Endothelial cell of umbilical vein (primary cell): ENCODE measurements at regions not wholly inside any gene's neighbourhood (a gene's known extent, or its start where the extent isn't known, plus 50 kb on each side); places are given as distances from the start of the nearest gene placed in this dataset.

Source experiments
- BruUV-seq: library from RNA; stranded (reverse); fragments of 400-500 nt; replicated peaks from 2 replicates; lab custom pipeline; 2021; lab: Mats Ljungman, UMichigan
- CTCF ChIA-PET: fragments of 300-600, 350-600 bp; sonication (Branson Sonifier 250); formaldehyde crosslinking; loops from one replicate; lab custom pipeline; 2021; ENCODE audit warnings: antibody characterized with exemption, inconsistent platforms; lab: Charles Lee
- POLR2A ChIA-PET: fragments of 300-600, 350-600 bp; sonication (Branson Sonifier 250); formaldehyde crosslinking; loops from one replicate; lab custom pipeline; 2021; ENCODE audit warnings: antibody characterized with exemption, inconsistent platforms; lab: Charles Lee
- DNase-seq: peaks from one replicate; pipeline ENCODE4 v3.0.0-alpha.2; 2011; ENCODE audit warnings: low read depth, low spot score
- FAIRE-seq: peaks from 2 replicates; lab custom pipeline; 2011; peaks lifted over from hg19 to GRCh38; lab: Jason Lieb, UNC
- H2AFZ ChIP-seq: 2 replicates; pipeline ENCODE4 v1.6.0; 2012; ENCODE audit warnings: low read depth, low read length, control low read depth, inconsistent platforms
- H3K27ac ChIP-seq: 2 replicates; pipeline ENCODE4 v1.5.1; 2011; ENCODE audit warnings: low read depth, mild to moderate bottlenecking, control low read depth, low read length, moderate library complexity; ENCODE audit not compliant: insufficient read depth
- H3K27me3 ChIP-seq, 2 experiments: 2 replicates each; pipeline versions ENCODE4 v1.6.0 to v1.6.1; 2011; ENCODE audit warnings: low read length in 2 of 2, mixed read lengths in 1 of 2; ENCODE audit not compliant: control insufficient read depth in 2 of 2, insufficient read depth in 2 of 2
- H3K36me3 ChIP-seq, 2 experiments: 2 replicates in 1 of 2; 3 replicates in 1 of 2; pipeline ENCODE4 v1.5.1; 2011; ENCODE audit warnings: low read length in 2 of 2, mild to moderate bottlenecking in 1 of 2, moderate library complexity in 1 of 2; ENCODE audit not compliant: control insufficient read depth in 2 of 2, insufficient read depth in 2 of 2; ENCODE audit errors: extremely low read depth in 1 of 2
- H3K4me1 ChIP-seq: 3 replicates; pipeline ENCODE4 v1.5.1; 2011; ENCODE audit warnings: mild to moderate bottlenecking, low read length; ENCODE audit not compliant: control insufficient read depth, insufficient read depth; ENCODE audit errors: extremely low read depth
- H3K4me2 ChIP-seq: 2 replicates; pipeline ENCODE4 v1.6.1; 2011; ENCODE audit warnings: low read length, control low read depth, mixed read lengths; ENCODE audit not compliant: insufficient read depth
- H3K4me3 ChIP-seq, 3 experiments: fragments of 200-600 bp in 1 of 3; sonication (generic), shearing (Covaris generic) in 1 of 3; replicated peaks in 1 of 3; 2 replicates each; pipeline ENCODE4 v1.5.1; 2011 to 2016; ENCODE audit warnings: control low read depth in 3 of 3, low read length in 3 of 3, mild to moderate bottlenecking in 2 of 3, inconsistent platforms in 1 of 3, low read depth in 1 of 3, moderate library complexity in 1 of 3; ENCODE audit not compliant: insufficient read depth in 1 of 3
- H3K79me2 ChIP-seq: 2 replicates; pipeline ENCODE4 v1.6.0; 2012; ENCODE audit warnings: low read length, inconsistent platforms; ENCODE audit not compliant: control insufficient read depth, insufficient read depth
- H3K9ac ChIP-seq: replicated peaks from 2 replicates; pipeline ENCODE3; 2011; ENCODE audit warnings: low read length, control low read depth; ENCODE audit not compliant: insufficient read depth; ENCODE audit errors: extremely low read depth
- H3K9me1 ChIP-seq: replicated peaks from 3 replicates; pipeline ENCODE4 v1.6.0; 2011; ENCODE audit warnings: mild to moderate bottlenecking, low read length; ENCODE audit not compliant: control insufficient read depth, insufficient read depth; ENCODE audit errors: extremely low read depth
- H3K9me3 ChIP-seq: replicated peaks from 2 replicates; pipeline ENCODE4 v1.5.1; 2012; ENCODE audit warnings: low read length, inconsistent platforms; ENCODE audit not compliant: control insufficient read depth, insufficient read depth
- H4K20me1 ChIP-seq: replicated peaks from 2 replicates; pipeline ENCODE3; 2011; ENCODE audit warnings: mild to moderate bottlenecking, low read length; ENCODE audit not compliant: control insufficient read depth, insufficient read depth; ENCODE audit errors: extremely low read depth
- CTCF ChIP-seq, 2 donors: IDR thresholded peaks; 1 replicate in 1 of 2; 2 replicates in 1 of 2; pipeline ENCODE4 v1.5.1; 2011; ENCODE audit warnings: low read length in 2 of 2, mild to moderate bottlenecking in 2 of 2, moderate library complexity in 2 of 2, control low read depth in 1 of 2, inconsistent platforms in 1 of 2, low read depth in 1 of 2; ENCODE audit not compliant: insufficient read depth in 1 of 2; ENCODE audit errors: extremely low read depth in 1 of 2
- EZH2 ChIP-seq: IDR thresholded peaks from 2 replicates; pipeline ENCODE4 v1.6.1; 2012; ENCODE audit warnings: borderline replicate concordance, low read depth, mild to moderate bottlenecking, moderate library complexity, low read length, inconsistent platforms; ENCODE audit not compliant: severe bottlenecking
- FOS ChIP-seq: IDR thresholded peaks from 2 replicates; pipeline ENCODE4 v1.6.1; 2011; ENCODE audit warnings: mild to moderate bottlenecking, low read length, moderate library complexity, borderline replicate concordance; ENCODE audit not compliant: insufficient read depth
- GATA2 ChIP-seq: IDR thresholded peaks from 2 replicates; pipeline ENCODE4 v1.7.0; 2011; ENCODE audit warnings: low read depth, mild to moderate bottlenecking, moderate library complexity, mixed read lengths, low read length; ENCODE audit not compliant: insufficient read length, insufficient read depth
- JUN ChIP-seq: IDR thresholded peaks from 2 replicates; pipeline ENCODE4 v1.6.1; 2011; ENCODE audit warnings: borderline replicate concordance, low read depth; ENCODE audit not compliant: insufficient read length, insufficient read depth
- MAX ChIP-seq: IDR thresholded peaks from 2 replicates; pipeline ENCODE4 v1.6.1; 2011; ENCODE audit not compliant: insufficient read depth, insufficient read length
- MYC ChIP-seq: IDR thresholded peaks from one replicate; pipeline ENCODE4 v1.6.1; 2011; ENCODE audit warnings: mild to moderate bottlenecking, low read depth, low read length
- POLR2A ChIP-seq: IDR thresholded peaks from 2 replicates; pipeline ENCODE4 v1.6.1; 2012; ENCODE audit warnings: low read depth, mild to moderate bottlenecking, control low read depth, low read length
- POLR2AphosphoS5 ChIP-seq: IDR thresholded peaks from 2 replicates; pipeline ENCODE4 v1.6.1; 2012; ENCODE audit warnings: low read depth, mild to moderate bottlenecking, control low read depth, low read length, moderate library complexity; ENCODE audit not compliant: insufficient read depth
- dilution Hi-C: fragments of 300-500 bp; cut with MboI; formaldehyde crosslinking; loops from one replicate; pipeline ENCODE4 v1.15.0; 2019; ENCODE audit warnings: low sequenced_read_pairs; ENCODE audit not compliant: extremely low pct_ligation_motif_present
- intact Hi-C: fragments of 100-400 bp; cut with micrococcal nuclease; formaldehyde crosslinking; loops from one replicate; pipeline ENCODE4 v1.10.0; 2022

GRCh38 chr1:81547912-81548303 lies 252.8 kb upstream of the ADGRL2 start:
- Histone ChIP-seq H2AFZ (no peak overlapping the region), H4K20me1 (no peaks in the 10 kb centered on the region), H3K4me2 (no peak overlapping the region), H3K27ac (no peak overlapping the region), H3K9me3 (no peaks in the 10 kb centered on the region), H3K9me1 (no peaks in the 10 kb centered on the region), H3K4me3 (no peak overlapping the region), H3K79me2 (no peaks in the 10 kb centered on the region), H3K9ac (no peak overlapping the region), H3K27me3 (no peaks in the 10 kb centered on the region), H3K36me3 (no peaks in the 10 kb centered on the region), H3K4me1 (no peaks in the 10 kb centered on the region)
- ChIA-PET CTCF (interaction anchor here (1.1 to 6.7 kb wide), 4 partner anchors 19 to 253 kb away, joined by 3 to 201 read pairs (median 51); partner anchors contain the start of gene ADGRL2), POLR2A (no interaction called here)
- DNase-seq (no peak), FAIRE-seq (no peak)
- intact Hi-C loops: loop anchor here (5.0 kb wide), 2 partner anchors 136 to 1331 kb away; no protein-coding TSS in a partner anchor
- BruUV-seq: no TSS peak
- TF ChIP-seq FOS (no peak), POLR2AphosphoS5 (no peak), MYC (no peak), EZH2 (no peak), CTCF (IDR thresholded peaks at IDR 0.05; ENCODE audit: extremely low read depth in 1 of 2, insufficient read depth in 1 of 2, low read depth in 1 of 2, low read length in 2 of 2) (no peak), MAX (no peak), JUN (no peak), GATA2 (no peak), POLR2A (no peak)
- dilution Hi-C loops: no loop called here
